HAP-1 (cell line): ENCODE measurements at regions not wholly inside any gene's neighbourhood (a gene's known extent, or its start where the extent isn't known, plus 50 kb on each side); places are given as distances from the start of the nearest gene placed in this dataset.

Experiments used
- DNase-seq, 2 experiments: peaks; one replicate each; pipeline ENCODE4 v3.0.0-alpha.2; 2016 to 2020; ENCODE audit warnings: low spot score in 2 of 2
- H3K27me3 ChIP-seq: fragments of 250-450 bp; sonication (Bioruptor Pico); 2 replicates; pipeline ENCODE4 v1.5.1; 2020; ENCODE audit warnings: low read depth, mild to moderate bottlenecking, moderate library complexity
- H3K36me3 ChIP-seq: fragments of 250-450 bp; sonication (Bioruptor Pico); replicated peaks from 2 replicates; pipeline ENCODE4 v1.5.1; 2020; ENCODE audit warnings: mild to moderate bottlenecking
- H3K4me1 ChIP-seq: fragments of 250-450 bp; sonication (Bioruptor Pico); 2 replicates; pipeline ENCODE4 v1.5.1; 2020; ENCODE audit warnings: mild to moderate bottlenecking
- H3K4me3 ChIP-seq: fragments of 250-450 bp; sonication (Bioruptor Pico); 2 replicates; pipeline ENCODE4 v1.5.1; 2020; ENCODE audit warnings: mild to moderate bottlenecking, moderate library complexity
- H3K9me3 ChIP-seq: fragments of 250-450 bp; sonication (Bioruptor Pico); 2 replicates; pipeline ENCODE4 v1.5.1; 2020; ENCODE audit warnings: mild to moderate bottlenecking, moderate library complexity
- in situ Hi-C: fragments of 300-500 bp; cut with MboI; formaldehyde crosslinking; loops from 3 replicates; pipeline ENCODE4 v1.14.3; 2020; ENCODE audit warnings: low sequenced_read_pairs, inconsistent platforms, mixed read lengths

DNA sequence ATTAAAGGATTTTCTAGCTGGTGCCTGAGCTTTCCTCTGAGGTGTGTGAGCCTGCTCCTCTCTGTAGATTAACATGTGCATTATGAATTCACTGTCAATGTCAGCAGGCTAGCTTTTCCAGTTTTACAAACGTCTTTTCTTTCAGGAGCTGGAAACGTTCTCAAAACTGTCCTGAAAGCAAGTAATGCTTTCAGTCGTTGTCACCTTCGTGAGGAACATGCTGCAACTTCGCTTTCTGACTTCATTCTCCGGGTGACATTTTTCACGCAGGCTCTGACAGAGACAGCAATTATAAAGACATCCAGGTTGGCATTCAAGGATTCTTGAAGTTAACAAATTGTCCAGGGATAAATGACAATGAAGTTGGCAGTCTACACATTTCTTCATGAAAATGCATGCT is 671.5 kb downstream of the DHX35 start:
- Histone ChIP-seq H3K4me3 (no peak overlapping the region), H3K4me1 (no peaks in the 10 kb centered on the region), H3K27me3 (no peaks in the 10 kb centered on the region), H3K9me3 (no peaks in the 10 kb centered on the region), H3K36me3 (no peaks in the 10 kb centered on the region)
- no peak for DNase-seq
- in situ Hi-C loops, result no loop called here

DNA sequence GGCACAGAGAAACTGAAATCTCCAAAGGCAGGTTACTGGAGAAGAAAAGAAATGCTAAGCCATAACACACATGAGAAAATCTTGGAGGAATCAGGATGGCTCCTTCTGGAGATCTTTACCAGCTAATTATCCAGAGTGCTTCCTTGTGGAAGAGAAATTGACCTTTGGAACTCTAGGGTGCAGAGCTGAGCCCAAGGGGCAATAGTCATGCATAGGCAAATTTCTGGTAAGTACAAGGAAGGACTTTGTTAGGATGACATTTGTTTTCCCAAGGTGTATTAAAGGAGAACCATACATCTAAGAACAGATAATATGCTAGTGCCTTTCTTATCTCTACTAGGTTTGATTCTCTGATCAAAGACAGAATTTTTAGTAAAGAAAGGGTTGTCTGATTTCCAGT is 670.6 kb downstream of the DHX35 start:
- DNase-seq, result no peak
- H3K27me3 ChIP-seq, result no peaks in the 10 kb centered on the region

DNA sequence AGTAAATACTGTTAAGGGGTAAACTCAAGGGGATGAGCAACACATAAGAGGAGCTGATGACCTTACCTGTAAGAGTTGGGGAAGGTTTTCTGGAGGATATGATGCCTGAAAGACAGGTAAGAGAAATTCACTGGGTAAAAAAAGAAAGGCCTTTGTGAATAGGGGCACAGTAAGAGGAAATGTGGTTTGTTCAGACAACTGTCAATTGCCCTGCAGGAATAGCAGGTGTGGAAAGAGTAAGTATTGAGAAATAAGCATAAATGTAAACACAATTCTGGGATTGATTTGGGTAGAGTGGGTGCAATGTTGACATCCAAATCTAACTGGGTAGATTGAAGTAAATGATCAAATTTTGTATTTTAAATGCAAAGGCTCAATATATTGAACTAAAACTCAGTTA is 670.0 kb downstream of the DHX35 start:
- Histone ChIP-seq H3K36me3 (no peaks in the 10 kb centered on the region), H3K4me1 (no peaks in the 10 kb centered on the region), H3K27me3 (no peaks in the 10 kb centered on the region), H3K9me3 (no peaks in the 10 kb centered on the region), H3K4me3 (no peak overlapping the region)
- DNase-seq, result no peak
- in situ Hi-C loops, result no loop called here

More for the DNA sequence above, 670.6 kb downstream of the DHX35 start:
- Histone ChIP-seq H3K36me3 (no peaks in the 10 kb centered on the region), H3K4me1 (no peaks in the 10 kb centered on the region), H3K9me3 (no peaks in the 10 kb centered on the region), H3K4me3 (no peak overlapping the region)
- in situ Hi-C loops, result no loop called here

DNA sequence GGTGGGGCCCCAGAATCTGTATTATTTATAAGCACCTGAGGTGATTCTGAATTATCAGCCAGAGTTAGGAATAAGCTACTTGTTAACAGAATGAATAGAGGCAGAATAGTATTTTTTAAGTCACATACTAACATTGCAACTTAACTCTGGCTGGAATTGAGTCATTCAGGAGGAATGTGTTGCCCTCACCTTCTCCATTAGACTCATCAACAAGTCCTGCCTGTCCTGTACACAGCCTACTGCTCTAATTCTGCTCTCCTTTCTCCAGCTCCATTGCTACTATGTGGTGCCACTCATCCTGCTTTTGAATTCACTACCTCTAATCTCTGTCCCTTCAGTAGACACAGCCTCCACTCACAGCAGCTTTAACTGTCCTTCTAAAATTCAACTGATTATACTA is 669.4 kb downstream of the DHX35 start:
- in situ Hi-C loops, result no loop called here
- H3K27me3 ChIP-seq, result no peaks in the 10 kb centered on the region
- H3K36me3 ChIP-seq, result no peaks in the 10 kb centered on the region
- no peaks in the 10 kb centered on the region for H3K9me3 ChIP-seq
- no peak for DNase-seq
- no peak overlapping the region for H3K4me3 ChIP-seq
- no peaks in the 10 kb centered on the region for H3K4me1 ChIP-seq

DNA sequence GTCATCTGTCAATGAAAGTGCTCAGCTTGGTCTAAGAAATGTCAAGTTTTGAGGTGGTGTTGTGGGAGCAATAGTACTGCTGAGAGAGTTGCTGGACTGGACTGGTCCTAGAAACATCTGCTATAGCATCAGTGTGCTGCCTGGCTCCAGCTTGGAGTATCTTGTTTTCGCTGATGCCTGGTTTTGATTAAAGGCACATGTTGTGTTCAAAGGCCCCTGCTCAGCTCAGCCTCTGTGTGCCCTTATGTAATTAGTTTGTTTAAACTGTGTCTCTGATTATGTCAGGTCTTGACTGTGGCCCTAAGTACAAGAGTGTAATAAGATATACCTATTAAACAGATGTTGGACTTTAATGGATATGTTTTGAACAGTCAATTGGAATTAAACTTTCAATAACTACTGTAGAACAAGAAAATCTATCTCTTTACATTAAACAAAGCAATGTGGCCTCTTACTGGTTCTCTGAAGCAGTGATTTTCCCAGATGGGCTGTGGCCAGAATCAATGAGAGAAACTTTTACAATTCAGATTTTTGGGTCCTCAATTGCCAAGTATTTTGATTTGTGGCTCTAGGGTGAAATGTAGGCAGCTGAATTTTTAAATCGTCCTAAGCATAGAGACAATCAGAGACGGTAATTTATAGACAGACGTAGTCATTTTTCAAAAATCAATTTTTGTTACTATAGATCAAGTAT is 668.2 kb downstream of the DHX35 start:
- no peaks in the 10 kb centered on the region for H3K9me3 ChIP-seq
- H3K4me1 ChIP-seq, result no peaks in the 10 kb centered on the region
- in situ Hi-C loops, result no loop called here
- H3K27me3 ChIP-seq, result no peaks in the 10 kb centered on the region
- H3K36me3 ChIP-seq, result no peaks in the 10 kb centered on the region
- H3K4me3 ChIP-seq, result no peak overlapping the region
- DNase-seq, result no peak

DNA sequence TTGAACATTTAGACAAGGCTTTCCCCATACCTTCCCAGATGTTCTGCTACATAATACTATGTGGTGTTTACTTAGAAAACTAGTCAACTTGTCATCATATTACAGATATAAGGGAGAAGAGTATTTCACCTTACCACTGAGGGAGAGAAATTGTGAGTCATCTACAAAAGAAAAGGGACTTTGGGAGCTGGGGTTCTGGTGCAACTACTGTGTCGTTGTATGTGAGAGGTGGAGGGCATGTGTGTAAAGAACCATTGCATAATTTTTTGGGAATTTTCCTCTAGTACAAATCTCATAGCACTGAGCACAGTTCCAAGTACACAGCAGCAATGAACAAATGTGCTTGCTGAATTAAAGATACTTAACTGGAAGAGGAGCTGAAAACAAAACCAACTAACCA is 665.6 kb downstream of the DHX35 start:
- in situ Hi-C loops, result no loop called here
- no peaks in the 10 kb centered on the region for H3K9me3 ChIP-seq
- no peak overlapping the region for H3K4me3 ChIP-seq
- no peaks in the 10 kb centered on the region for H3K36me3 ChIP-seq
- no peaks in the 10 kb centered on the region for H3K4me1 ChIP-seq
- H3K27me3 ChIP-seq, result no peaks in the 10 kb centered on the region
- no peak for DNase-seq

DNA sequence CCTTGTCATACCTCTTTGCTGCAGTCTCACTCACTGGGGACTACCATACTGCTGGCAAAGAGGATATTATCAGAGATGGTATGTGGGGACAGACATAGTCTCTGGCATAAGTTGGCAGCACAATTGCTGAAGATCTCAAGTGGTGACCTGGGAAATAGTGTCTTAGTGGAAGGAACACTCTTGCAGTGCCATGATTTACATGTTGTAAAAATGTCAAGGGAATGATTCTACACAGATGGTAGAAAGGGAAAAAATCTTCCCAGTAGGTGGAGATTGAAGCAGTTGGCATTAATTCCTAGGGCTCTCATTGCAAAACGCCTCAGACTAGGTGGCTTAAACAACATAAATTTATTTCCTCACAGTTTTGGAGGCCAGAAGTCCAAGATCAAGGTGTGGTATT is 662.2 kb downstream of the DHX35 start:
- Histone ChIP-seq H3K4me1 (no peaks in the 10 kb centered on the region), H3K4me3 (no peak overlapping the region), H3K27me3 (no peaks in the 10 kb centered on the region), H3K36me3 (no peaks in the 10 kb centered on the region), H3K9me3 (no peaks in the 10 kb centered on the region)
- in situ Hi-C loops, result no loop called here
- no peak for DNase-seq

DNA sequence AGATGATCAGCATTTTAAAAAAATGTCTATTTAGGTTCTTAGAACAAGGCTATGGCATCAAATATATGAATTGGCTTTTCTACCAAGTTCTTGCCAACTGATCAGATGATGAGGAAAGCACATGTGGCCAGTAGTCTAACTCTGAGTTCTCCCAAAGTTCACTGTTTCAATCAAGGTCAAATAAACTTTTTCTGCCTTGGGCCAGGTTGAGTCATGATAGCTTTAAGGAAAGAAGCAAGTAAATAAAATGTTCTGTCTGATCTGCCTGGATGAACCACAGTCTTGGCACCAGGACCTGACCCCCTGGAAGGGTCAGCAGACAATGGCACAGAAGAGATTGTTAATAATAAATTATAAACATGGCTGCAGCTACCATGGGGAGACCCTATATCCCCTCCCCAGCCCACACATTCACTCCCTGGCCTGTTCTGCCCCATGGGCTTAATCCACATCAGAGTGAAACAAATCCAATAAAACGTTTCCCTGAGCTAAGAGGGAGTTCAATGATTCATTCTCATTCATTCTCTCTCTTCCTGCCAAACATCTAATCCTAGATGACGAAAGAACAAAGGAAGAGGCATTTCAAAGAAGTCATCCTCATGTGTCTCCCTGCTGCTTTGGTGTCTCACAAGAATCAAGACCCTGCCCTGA is 661.6 kb downstream of the DHX35 start:
- H3K4me3 ChIP-seq, result no peak overlapping the region
- in situ Hi-C loops, result no loop called here
- no peaks in the 10 kb centered on the region for H3K27me3 ChIP-seq
- no peaks in the 10 kb centered on the region for H3K9me3 ChIP-seq
- DNase-seq, result no peak
- H3K36me3 ChIP-seq, result no peaks in the 10 kb centered on the region
- no peaks in the 10 kb centered on the region for H3K4me1 ChIP-seq

DNA sequence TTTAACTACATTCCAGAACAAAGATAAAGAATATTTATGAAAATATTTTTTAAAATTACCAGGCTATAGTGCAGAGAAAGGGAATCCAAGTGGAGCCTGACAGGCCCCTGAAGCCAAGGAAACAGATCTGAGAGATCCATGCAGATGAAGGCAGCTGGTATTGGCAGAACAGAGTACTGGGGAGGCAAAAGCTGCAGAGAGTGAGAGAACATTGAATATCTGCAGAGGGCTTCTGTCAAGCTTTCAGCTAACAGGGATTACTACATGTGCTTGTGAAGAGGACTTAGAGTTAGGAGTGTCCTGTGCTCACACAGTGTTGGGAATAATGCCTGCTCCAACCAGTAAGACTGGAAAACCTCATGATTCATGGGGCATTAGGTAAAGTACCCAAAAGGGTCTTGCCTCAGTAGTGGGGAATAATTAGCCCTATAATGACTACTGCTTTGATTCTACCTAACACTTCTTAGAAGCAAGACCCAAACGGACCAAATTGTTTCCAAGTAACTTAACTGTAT is 657.2 kb downstream of the DHX35 start:
- DNase-seq, result no peak
- H3K36me3 ChIP-seq, result no peaks in the 10 kb centered on the region
- no peaks in the 10 kb centered on the region for H3K4me1 ChIP-seq
- in situ Hi-C loops, result no loop called here
- no peak overlapping the region for H3K4me3 ChIP-seq
- H3K9me3 ChIP-seq, result no peaks in the 10 kb centered on the region
- no peaks in the 10 kb centered on the region for H3K27me3 ChIP-seq

DNA sequence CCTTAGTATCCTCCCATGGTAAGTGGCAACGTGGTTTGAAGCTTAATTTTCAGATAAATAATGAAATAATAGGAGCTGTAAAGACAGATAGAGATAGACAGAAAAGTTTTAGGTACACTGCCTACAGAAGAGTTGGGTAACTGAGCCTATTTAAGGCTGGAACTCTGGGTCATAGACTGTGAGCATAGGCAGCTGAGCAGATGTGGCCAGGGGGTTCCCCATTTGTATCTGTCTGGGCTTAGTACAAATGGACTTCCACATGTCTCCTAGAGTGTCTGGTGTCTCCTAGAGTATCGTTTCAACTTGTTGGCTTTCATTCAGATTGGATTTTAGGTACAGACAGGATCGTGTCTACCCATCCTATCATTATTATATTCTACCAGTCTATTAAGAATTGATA is 649.8 kb downstream of the DHX35 start:
- no peaks in the 10 kb centered on the region; the same call in none of the 2 replicates for H3K9me3 ChIP-seq
- in situ Hi-C loops, result no loop called here
- DNase-seq, result no peak
- H3K4me3 ChIP-seq, result no peak overlapping the region
- no peaks in the 10 kb centered on the region for H3K27me3 ChIP-seq
- H3K4me1 ChIP-seq, result no peaks in the 10 kb centered on the region
- no peaks in the 10 kb centered on the region for H3K36me3 ChIP-seq

DNA sequence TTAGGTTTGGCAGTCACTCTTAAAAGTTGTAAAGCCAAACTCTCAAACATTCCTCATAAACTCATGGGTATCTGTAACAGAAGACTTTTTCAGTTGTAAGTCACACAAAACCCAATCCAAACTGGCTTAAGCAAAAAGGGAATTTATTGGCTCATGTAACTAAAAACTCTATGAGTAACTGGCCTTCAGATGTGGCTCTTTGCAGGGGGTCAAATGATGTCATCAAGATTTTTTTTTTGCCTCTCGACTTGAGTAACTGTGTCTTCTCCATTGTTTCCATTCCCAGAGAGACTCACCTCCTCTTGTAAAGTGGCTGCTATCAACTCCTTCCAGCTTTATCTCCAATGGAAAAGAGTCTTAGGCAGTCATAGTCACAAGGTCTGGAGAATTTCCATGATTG is 645.0 kb downstream of the DHX35 start:
- in situ Hi-C loops, result no loop called here
- Histone ChIP-seq H3K9me3 (no peaks in the 10 kb centered on the region; the same call in none of the 2 replicates), H3K4me3 (no peak overlapping the region), H3K27me3 (no peaks in the 10 kb centered on the region), H3K36me3 (no peaks in the 10 kb centered on the region), H3K4me1 (no peaks in the 10 kb centered on the region)
- DNase-seq, result no peak

DNA sequence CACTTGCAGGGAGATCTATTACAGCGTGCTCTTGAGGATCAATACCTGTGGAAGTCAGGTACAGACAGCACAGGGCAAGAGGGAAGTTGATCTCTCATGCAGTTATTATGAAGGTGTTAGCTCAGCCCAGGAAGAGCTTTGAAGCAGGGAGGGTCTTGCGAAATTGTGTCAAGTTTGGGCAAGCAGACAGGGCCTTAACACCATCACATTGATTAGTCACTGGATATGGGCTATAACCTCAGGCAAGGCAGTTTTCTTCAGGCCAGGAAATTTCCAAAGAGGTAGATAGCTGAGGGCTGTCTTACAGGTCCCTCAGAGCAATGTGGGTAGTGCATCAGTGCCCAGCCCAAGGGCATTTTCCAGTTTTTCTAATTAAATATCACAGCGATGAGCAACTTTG is 643.8 kb downstream of the DHX35 start:
- no peaks in the 10 kb centered on the region for H3K4me1 ChIP-seq
- H3K9me3 ChIP-seq, result no peaks in the 10 kb centered on the region; the same call in none of the 2 replicates
- H3K36me3 ChIP-seq, result no peaks in the 10 kb centered on the region
- no peaks in the 10 kb centered on the region for H3K27me3 ChIP-seq
- no peak for DNase-seq
- in situ Hi-C loops, result no loop called here
- no peak overlapping the region for H3K4me3 ChIP-seq

DNA sequence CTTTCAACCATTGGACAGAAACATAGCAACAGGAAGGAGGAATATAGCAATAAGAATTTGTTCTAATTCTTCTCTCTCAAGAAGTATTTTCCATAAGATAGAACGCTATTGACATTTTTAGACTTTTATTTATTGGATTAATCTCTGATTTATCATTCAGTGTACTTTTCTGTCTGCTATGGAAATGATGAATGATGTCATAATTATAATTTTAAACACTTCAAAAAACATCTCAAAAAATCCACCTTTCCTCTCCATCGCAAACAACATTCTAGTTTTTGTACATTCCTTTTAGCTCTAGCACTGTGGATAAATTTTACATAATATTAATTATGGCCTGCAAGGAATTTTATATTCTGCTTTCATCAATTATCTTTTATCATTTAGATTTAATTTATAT is 643.2 kb downstream of the DHX35 start:
- Histone ChIP-seq H3K36me3 (no peaks in the 10 kb centered on the region), H3K4me1 (no peaks in the 10 kb centered on the region), H3K9me3 (no peaks in the 10 kb centered on the region; the same call in none of the 2 replicates), H3K27me3 (no peaks in the 10 kb centered on the region), H3K4me3 (no peak overlapping the region)
- no peak for DNase-seq
- in situ Hi-C loops, result no loop called here

DNA sequence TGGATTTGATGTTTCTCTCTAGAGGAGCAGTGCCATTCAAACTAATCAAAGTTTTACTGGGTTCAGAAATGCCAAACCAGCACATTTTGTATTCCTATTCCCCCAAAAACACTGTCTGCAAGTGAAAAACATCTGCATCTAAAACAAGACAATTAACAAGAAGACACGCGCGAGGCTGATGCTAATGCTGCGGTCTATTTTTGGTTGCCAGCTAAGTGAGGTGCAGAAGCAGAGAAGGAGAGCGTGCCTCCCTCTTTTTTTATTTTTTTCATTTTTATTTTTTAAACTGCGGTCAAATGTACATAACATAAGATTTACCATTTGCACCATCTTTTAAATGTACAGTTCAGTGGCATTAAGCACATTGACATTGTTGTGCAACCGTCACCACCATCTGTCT is 641.1 kb downstream of the DHX35 start:
- DNase-seq, result no peak

More for the DNA sequence above, 641.1 kb downstream of the DHX35 start:
- in situ Hi-C loops, result no loop called here
- Histone ChIP-seq H3K9me3 (no peaks in the 10 kb centered on the region; the same call in none of the 2 replicates), H3K36me3 (no peaks in the 10 kb centered on the region), H3K27me3 (no peaks in the 10 kb centered on the region), H3K4me3 (no peak overlapping the region), H3K4me1 (no peaks in the 10 kb centered on the region)
